ENCODE measurements at regions not wholly inside any gene's neighbourhood (a gene's known extent, or its start where the extent isn't known, plus 50 kb on each side); places are given as distances from the start of the nearest gene placed in this dataset.

- TF ChIP-seq CTCF (IDR thresholded peaks at IDR 0.05; ENCODE audit: extremely low read depth, missing control alignments), result no peak
- no peak for DNase-seq (ENCODE audit: low spot score)
Measured at GRCh38 chr6:96469312-96469711, 52.3 kb upstream of the UFL1 start.

- DNase-seq (ENCODE audit: low spot score), result no peak
Measured at GRCh38 chr6:96470296-96470695, 51.3 kb upstream of the UFL1 start.

More at GRCh38 chr6:96470296-96470695, 51.3 kb upstream of the UFL1 start:
- TF ChIP-seq CTCF (IDR thresholded peaks at IDR 0.05; ENCODE audit: extremely low read depth, missing control alignments), result no peak

All from GM20000 (cell line).